Immature natural killer cell (primary cell): ENCODE measurements at regions not wholly inside any gene's neighbourhood (a gene's known extent, or its start where the extent isn't known, plus 50 kb on each side); places are given as distances from the start of the nearest gene placed in this dataset.
"Not testable (repeated sequence)": the region's sequence is repeated elsewhere in the genome, so short reads cannot be mapped to it uniquely, and the experiment has no call there.

Experiments
- DNase-seq, 3 donors: peaks; one replicate each; pipeline ENCODE4 v3.0.0; 2022; ENCODE audit warnings: mixed read lengths in 1 of 3
- H3K27ac Mint-ChIP-seq, 6 donors: one replicate each; pipeline ENCODE4 v1.8.0; 2020; ENCODE audit warnings: mixed read lengths in 6 of 6, mild to moderate bottlenecking in 5 of 6, inconsistent platforms in 4 of 6, moderate library complexity in 3 of 6
- H3K27me3 Mint-ChIP-seq, 3 donors: one replicate each; pipeline ENCODE4 v1.8.0; 2020 to 2021; ENCODE audit warnings: low read depth in 3 of 3, mild to moderate bottlenecking in 3 of 3, mixed read lengths in 3 of 3, moderate library complexity in 3 of 3, inconsistent platforms in 1 of 3
- H3K36me3 Mint-ChIP-seq, 3 donors: one replicate each; pipeline ENCODE4 v1.8.0; 2020; ENCODE audit warnings: mixed read lengths in 3 of 3, inconsistent platforms in 2 of 3, mild to moderate bottlenecking in 2 of 3
- H3K4me1 Mint-ChIP-seq, 2 donors: one replicate each; pipeline ENCODE4 v1.8.0; 2020; ENCODE audit warnings: inconsistent platforms in 2 of 2, mild to moderate bottlenecking in 2 of 2, mixed read lengths in 2 of 2, moderate library complexity in 1 of 2
- H3K4me3 Mint-ChIP-seq, 5 donors: one replicate each; pipeline ENCODE4 v1.8.0; 2020; ENCODE audit warnings: mild to moderate bottlenecking in 5 of 5, mixed read lengths in 5 of 5, inconsistent platforms in 3 of 5, moderate library complexity in 3 of 5
- H3K9me3 Mint-ChIP-seq, 6 donors: one replicate each; pipeline ENCODE4 v1.8.0; 2020; ENCODE audit warnings: mild to moderate bottlenecking in 6 of 6, mixed read lengths in 6 of 6, inconsistent platforms in 4 of 6, moderate library complexity in 3 of 6

GRCh38 chr3:86382556-86382955, 608.4 kb downstream of the VGLL3 start:
- H3K27me3 Mint-ChIP-seq: peaks cover 0 to 2% (median 0%) of the 10 kb centered on the region in 3 donors
- no peak overlapping the region for H3K4me3 Mint-ChIP-seq
- no peaks in the 10 kb centered on the region for H3K4me1 Mint-ChIP-seq
- DNase-seq: no peak
- H3K36me3 Mint-ChIP-seq: no peaks in the 10 kb centered on the region
- peaks cover 17 to 62% (median 31%) of the 10 kb centered on the region in 6 donors for H3K9me3 Mint-ChIP-seq
- H3K27ac Mint-ChIP-seq: no peak overlapping the region

- peaks cover 0 to 2% (median 0%) of the 10 kb centered on the region in 3 donors for H3K27me3 Mint-ChIP-seq
- H3K36me3 Mint-ChIP-seq: no peaks in the 10 kb centered on the region
- H3K4me1 Mint-ChIP-seq: no peaks in the 10 kb centered on the region
- no peak overlapping the region for H3K4me3 Mint-ChIP-seq
- no peak overlapping the region for H3K27ac Mint-ChIP-seq
- no peak for DNase-seq
- peaks cover 14 to 58% (median 26%) of the 10 kb centered on the region in 6 donors for H3K9me3 Mint-ChIP-seq
These were observed 609.7 kb downstream of the VGLL3 start for GRCh38 chr3:86381247-86381646.

GRCh38 chr3:86379280-86379679, 611.7 kb downstream of the VGLL3 start:
- H3K36me3 Mint-ChIP-seq: no peaks in the 10 kb centered on the region
- no peak overlapping the region for H3K4me3 Mint-ChIP-seq
- peaks cover 14 to 64% (median 26%) of the 10 kb centered on the region in 6 donors for H3K9me3 Mint-ChIP-seq
- H3K4me1 Mint-ChIP-seq: no peaks in the 10 kb centered on the region
- peaks cover 0 to 2% (median 0%) of the 10 kb centered on the region in 3 donors for H3K27me3 Mint-ChIP-seq
- no peak for DNase-seq
- H3K27ac Mint-ChIP-seq: no peak overlapping the region

- Mint-ChIP-seq H3K36me3 (no peaks in the 10 kb centered on the region), H3K4me1 (no peaks in the 10 kb centered on the region), H3K9me3 (peaks cover 14 to 63% (median 25%) of the 10 kb centered on the region in 6 donors), H3K27me3 (peaks cover 0 to 2% (median 0%) of the 10 kb centered on the region in 3 donors), H3K4me3 (no peak overlapping the region), H3K27ac (no peak overlapping the region)
- no peak for DNase-seq
These were observed 612.1 kb downstream of the VGLL3 start for GRCh38 chr3:86378829-86379228.

- not testable (repeated sequence) for DNase-seq, H3K4me3 Mint-ChIP-seq, H3K27me3 Mint-ChIP-seq, H3K36me3 Mint-ChIP-seq, H3K4me1 Mint-ChIP-seq, H3K27ac Mint-ChIP-seq
- H3K9me3 Mint-ChIP-seq: peaks cover 4 to 32% (median 18%) of the 10 kb centered on the region in 6 donors
These were observed 655.4 kb downstream of the VGLL3 start for GRCh38 chr3:86335566-86335965.

GRCh38 chr3:86333636-86334035, 657.3 kb downstream of the VGLL3 start:
- Mint-ChIP-seq H3K4me3 (no peak overlapping the region), H3K36me3 (no peaks in the 10 kb centered on the region), H3K4me1 (no peaks in the 10 kb centered on the region), H3K9me3 (peaks cover 4 to 30% (median 12%) of the 10 kb centered on the region in 6 donors), H3K27me3 (no peaks in the 10 kb centered on the region), H3K27ac (no peak overlapping the region)
- no peak for DNase-seq

GRCh38 chr3:86303935-86304334, 687.0 kb downstream of the VGLL3 start:
- peaks cover 15 to 48% (median 29%) of the 10 kb centered on the region in 6 donors for H3K9me3 Mint-ChIP-seq
- H3K27me3 Mint-ChIP-seq: peaks cover 0 to 3% (median 1%) of the 10 kb centered on the region in 3 donors
- no peaks in the 10 kb centered on the region for H3K36me3 Mint-ChIP-seq
- no peaks in the 10 kb centered on the region for H3K4me1 Mint-ChIP-seq
- no peak for DNase-seq
- H3K4me3 Mint-ChIP-seq: no peak overlapping the region
- H3K27ac Mint-ChIP-seq: no peak overlapping the region

GRCh38 chr3:86282106-86282787, 708.7 kb downstream of the VGLL3 start:
- peaks cover 7 to 41% (median 19%) of the 10 kb centered on the region in 6 donors for H3K9me3 Mint-ChIP-seq
- H3K27me3 Mint-ChIP-seq: no peaks in the 10 kb centered on the region
- H3K36me3 Mint-ChIP-seq: no peaks in the 10 kb centered on the region
- H3K4me1 Mint-ChIP-seq: no peaks in the 10 kb centered on the region
- no peak overlapping the region for H3K27ac Mint-ChIP-seq
- H3K4me3 Mint-ChIP-seq: no peak overlapping the region
- DNase-seq: no peak

GRCh38 chr3:86269364-86270155, 721.4 kb downstream of the VGLL3 start:
- no peaks in the 10 kb centered on the region for H3K36me3 Mint-ChIP-seq
- H3K4me3 Mint-ChIP-seq: no peak overlapping the region
- no peak overlapping the region for H3K27ac Mint-ChIP-seq
- H3K9me3 Mint-ChIP-seq: peaks cover 9 to 29% (median 15%) of the 10 kb centered on the region in 6 donors
- H3K27me3 Mint-ChIP-seq: no peaks in the 10 kb centered on the region
- no peaks in the 10 kb centered on the region for H3K4me1 Mint-ChIP-seq
- no peak for DNase-seq

GRCh38 chr3:86257955-86258641, 732.9 kb downstream of the VGLL3 start:
- DNase-seq: no peak
- Mint-ChIP-seq H3K27me3 (peaks cover 0 to 2% (median 1%) of the 10 kb centered on the region in 3 donors), H3K9me3 (peaks cover 2 to 30% (median 24%) of the 10 kb centered on the region in 6 donors), H3K4me3 (no peak overlapping the region), H3K4me1 (no peaks in the 10 kb centered on the region), H3K27ac (no peak overlapping the region), H3K36me3 (no peaks in the 10 kb centered on the region)

GRCh38 chr3:86254480-86254879, 736.5 kb downstream of the VGLL3 start:
- H3K4me1 Mint-ChIP-seq: no peaks in the 10 kb centered on the region

GRCh38 chr3:86251781-86252180, 739.2 kb downstream of the VGLL3 start:
- H3K36me3 Mint-ChIP-seq: peaks cover 0 to 3% (median 0%) of the 10 kb centered on the region in 3 donors
- no peak overlapping the region for H3K27ac Mint-ChIP-seq
- no peak for DNase-seq
- no peak overlapping the region for H3K4me3 Mint-ChIP-seq
- H3K9me3 Mint-ChIP-seq: peaks cover 6 to 50% (median 30%) of the 10 kb centered on the region in 6 donors
- H3K27me3 Mint-ChIP-seq: peaks cover 0 to 2% (median 1%) of the 10 kb centered on the region in 3 donors
- no peaks in the 10 kb centered on the region for H3K4me1 Mint-ChIP-seq

More at GRCh38 chr3:86254480-86254879, 736.5 kb downstream of the VGLL3 start:
- Mint-ChIP-seq H3K36me3 (no peaks in the 10 kb centered on the region), H3K27ac (no peak overlapping the region), H3K4me3 (no peak overlapping the region), H3K27me3 (peaks cover 0 to 1% (median 0%) of the 10 kb centered on the region in 3 donors), H3K9me3 (peaks cover 3 to 43% (median 30%) of the 10 kb centered on the region in 6 donors)
- no peak for DNase-seq

- H3K4me3 Mint-ChIP-seq: no peak overlapping the region
- no peaks in the 10 kb centered on the region for H3K4me1 Mint-ChIP-seq
- H3K27me3 Mint-ChIP-seq: peaks cover 0 to 2% (median 0%) of the 10 kb centered on the region in 3 donors
- no peak for DNase-seq
- no peak overlapping the region for H3K27ac Mint-ChIP-seq
- H3K36me3 Mint-ChIP-seq: peaks cover 0 to 3% (median 0%) of the 10 kb centered on the region in 3 donors
- peaks cover 4 to 48% (median 26%) of the 10 kb centered on the region in 6 donors for H3K9me3 Mint-ChIP-seq
These were observed 741.1 kb downstream of the VGLL3 start for GRCh38 chr3:86249833-86250232.

- H3K27ac Mint-ChIP-seq: no peak overlapping the region
- no peaks in the 10 kb centered on the region for H3K4me1 Mint-ChIP-seq
These were observed 745.6 kb downstream of the VGLL3 start for GRCh38 chr3:86245360-86245759.

More at GRCh38 chr3:86245360-86245759, 745.6 kb downstream of the VGLL3 start:
- H3K27me3 Mint-ChIP-seq: peaks cover 0 to 2% (median 0%) of the 10 kb centered on the region in 3 donors
- no peak for DNase-seq
- no peak overlapping the region for H3K4me3 Mint-ChIP-seq
- H3K9me3 Mint-ChIP-seq: peaks cover 3 to 50% (median 18%) of the 10 kb centered on the region in 6 donors
- peaks cover 0 to 3% (median 0%) of the 10 kb centered on the region in 3 donors for H3K36me3 Mint-ChIP-seq
